ENCODE measurements at regions not wholly inside any gene's neighbourhood (a gene's known extent, or its start where the extent isn't known, plus 50 kb on each side); places are given as distances from the start of the nearest gene placed in this dataset.

GRCh38 chr18:37654034-37654433, 88.4 kb upstream of the CELF4 start:
- TF ChIP-seq CTCF (conservative IDR thresholded peaks at IDR 0.05; ENCODE audit: low read depth) = no peak
- POLR2A ChIA-PET (ENCODE audit: low non-redundant PET) = no interaction called here
- no peak for DNase-seq (ENCODE audit: low spot score)
- H3K27ac ChIP-seq = no peak overlapping the region
- CTCF ChIA-PET = no interaction called here

- no peak for DNase-seq (ENCODE audit: low spot score)
- no peak for TF ChIP-seq CTCF (conservative IDR thresholded peaks at IDR 0.05; ENCODE audit: low read depth)
- no peak overlapping the region for H3K27ac ChIP-seq
- ChIA-PET POLR2A (ENCODE audit: low non-redundant PET) (no interaction called here), CTCF (no interaction called here)
Observed at GRCh38 chr18:37653618-37654017, 88.0 kb upstream of the CELF4 start.

DNA sequence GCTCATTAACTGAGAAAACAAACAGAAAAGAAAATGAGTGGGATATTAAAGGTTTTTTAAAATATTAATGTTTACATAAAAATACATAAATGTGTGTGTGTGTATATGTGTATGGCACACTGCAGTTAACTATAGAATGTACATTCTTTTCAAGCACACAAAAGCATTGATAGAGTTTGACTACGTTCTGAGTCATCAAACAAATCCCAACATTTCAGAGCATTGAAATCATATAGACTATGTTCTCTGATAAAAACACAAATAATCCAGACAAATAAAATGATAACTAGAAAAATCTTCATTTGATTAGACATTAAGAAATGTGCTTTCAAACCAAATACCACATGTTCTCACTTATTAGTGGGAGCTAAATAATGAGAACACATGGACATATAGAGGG, 84.3 kb upstream of the CELF4 start:
- CTCF ChIA-PET = interaction anchor here (0.7 kb wide), 1 partner anchor 442 kb away, joined by 3 read pairs; no protein-coding TSS in a partner anchor
- no peak overlapping the region for H3K27ac ChIP-seq
- POLR2A ChIA-PET (ENCODE audit: low non-redundant PET) = no interaction called here

GRCh38 chr18:37649416-37649815, 83.8 kb upstream of the CELF4 start:
- TF ChIP-seq CTCF (conservative IDR thresholded peaks at IDR 0.05; ENCODE audit: low read depth) = no peak
- no peak for DNase-seq (ENCODE audit: low spot score)
- ChIA-PET POLR2A (ENCODE audit: low non-redundant PET) (no interaction called here), CTCF (interaction anchor here (0.7 kb wide), 2 partner anchors 46 to 442 kb away, joined by 3 to 8 read pairs; no protein-coding TSS in a partner anchor)
- H3K27ac ChIP-seq = no peak overlapping the region

More for the DNA sequence above, 84.3 kb upstream of the CELF4 start:
- no peak for TF ChIP-seq CTCF (conservative IDR thresholded peaks at IDR 0.05; ENCODE audit: low read depth)
- DNase-seq (ENCODE audit: low spot score) = no peak

- peak; percentile 6 for DNase-seq (ENCODE audit: low spot score)
- CTCF ChIA-PET = no interaction called here
- POLR2A ChIA-PET (ENCODE audit: low non-redundant PET) = no interaction called here
- no peak for TF ChIP-seq CTCF (conservative IDR thresholded peaks at IDR 0.05; ENCODE audit: low read depth)
- H3K27ac ChIP-seq = no peak overlapping the region
Observed at GRCh38 chr18:37641573-37641972, 76.0 kb upstream of the CELF4 start.

DNA sequence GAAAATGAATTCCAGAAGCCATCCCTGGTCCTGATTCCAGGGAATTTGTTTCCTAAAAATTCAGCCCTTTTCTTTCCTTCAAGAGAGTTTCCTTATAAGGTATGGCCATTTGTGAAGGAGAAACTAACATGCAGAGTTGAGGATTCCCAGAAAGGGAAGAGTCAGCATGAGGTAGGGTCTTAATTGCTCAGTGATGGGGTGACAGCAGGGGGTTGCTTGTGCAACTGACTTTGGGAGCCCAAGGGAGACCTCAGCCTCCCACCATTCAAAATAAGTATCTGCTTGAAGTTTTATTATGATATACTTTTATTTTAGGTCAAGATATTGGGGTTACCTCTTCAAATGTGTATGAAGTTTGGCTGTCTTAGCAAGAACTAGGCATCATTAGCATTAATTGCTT, 74.9 kb upstream of the CELF4 start:
- DNase-seq (ENCODE audit: low spot score) = no peak
- CTCF ChIA-PET = no interaction called here
- POLR2A ChIA-PET (ENCODE audit: low non-redundant PET) = no interaction called here
- no peak overlapping the region for H3K27ac ChIP-seq
- TF ChIP-seq CTCF (conservative IDR thresholded peaks at IDR 0.05; ENCODE audit: low read depth) = no peak

- ChIA-PET POLR2A (ENCODE audit: low non-redundant PET) (no interaction called here), CTCF (no interaction called here)
- H3K27ac ChIP-seq = no peak overlapping the region
- DNase-seq (ENCODE audit: low spot score) = no peak
- no peak for TF ChIP-seq CTCF (conservative IDR thresholded peaks at IDR 0.05; ENCODE audit: low read depth)
Observed at GRCh38 chr18:37639846-37640245, 74.2 kb upstream of the CELF4 start.

Measured in RWPE1 (cell line).